ENCODE measurements at regions not wholly inside any gene's neighbourhood (a gene's known extent, or its start where the extent isn't known, plus 50 kb on each side); places are given as distances from the start of the nearest gene placed in this dataset.

DNA sequence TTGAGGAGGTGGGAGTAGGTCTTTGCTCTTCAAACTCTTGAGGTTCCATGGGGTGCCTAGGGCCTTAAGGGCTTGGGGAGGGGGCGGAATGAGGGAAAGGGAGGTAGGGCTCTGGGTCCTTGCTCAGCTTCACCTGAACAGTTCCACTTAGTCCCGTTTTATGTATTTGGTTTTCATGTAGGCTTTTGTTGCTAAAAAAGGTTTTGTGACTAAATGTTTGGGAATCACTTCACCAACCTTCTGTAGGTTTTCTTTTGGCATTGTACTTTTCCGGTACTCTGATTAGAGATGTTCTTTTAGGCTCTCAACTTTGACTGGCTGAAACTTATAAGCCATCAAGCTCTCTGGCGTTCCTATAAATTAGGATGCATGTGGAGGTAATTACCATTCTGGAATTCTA is 108.1 kb downstream of the MYCN start:
- TF ChIP-seq EP300 (IDR thresholded peaks at IDR 0.05) (no peak), POLR2A (IDR thresholded peaks at IDR 0.05) (no peak)
- TF ChIP-seq, protein P1, sequence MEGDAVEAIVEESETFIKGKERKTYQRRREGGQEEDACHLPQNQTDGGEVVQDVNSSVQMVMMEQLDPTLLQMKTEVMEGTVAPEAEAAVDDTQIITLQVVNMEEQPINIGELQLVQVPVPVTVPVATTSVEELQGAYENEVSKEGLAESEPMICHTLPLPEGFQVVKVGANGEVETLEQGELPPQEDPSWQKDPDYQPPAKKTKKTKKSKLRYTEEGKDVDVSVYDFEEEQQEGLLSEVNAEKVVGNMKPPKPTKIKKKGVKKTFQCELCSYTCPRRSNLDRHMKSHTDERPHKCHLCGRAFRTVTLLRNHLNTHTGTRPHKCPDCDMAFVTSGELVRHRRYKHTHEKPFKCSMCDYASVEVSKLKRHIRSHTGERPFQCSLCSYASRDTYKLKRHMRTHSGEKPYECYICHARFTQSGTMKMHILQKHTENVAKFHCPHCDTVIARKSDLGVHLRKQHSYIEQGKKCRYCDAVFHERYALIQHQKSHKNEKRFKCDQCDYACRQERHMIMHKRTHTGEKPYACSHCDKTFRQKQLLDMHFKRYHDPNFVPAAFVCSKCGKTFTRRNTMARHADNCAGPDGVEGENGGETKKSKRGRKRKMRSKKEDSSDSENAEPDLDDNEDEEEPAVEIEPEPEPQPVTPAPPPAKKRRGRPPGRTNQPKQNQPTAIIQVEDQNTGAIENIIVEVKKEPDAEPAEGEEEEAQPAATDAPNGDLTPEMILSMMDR (IDR thresholded peaks at IDR 0.05), result no peak

Data from sigmoid colon (tissue), 4 donors.